Neural cell (in vitro differentiated cells): ENCODE measurements at regions not wholly inside any gene's neighbourhood (a gene's known extent, or its start where the extent isn't known, plus 50 kb on each side); places are given as distances from the start of the nearest gene placed in this dataset.

ENCODE experiments used
- EP300 ChIP-seq: fragments of 450-650 bp; conservative IDR thresholded peaks from 2 replicates; pipeline ENCODE4 v1.6.1; 2014; ENCODE audit warnings: antibody characterized with exemption, mild to moderate bottlenecking, moderate library complexity; ENCODE audit not compliant: poor library complexity, severe bottlenecking
- EZH2 ChIP-seq: fragments of 200-600, 300-800 bp; shearing (Covaris generic), sonication (generic); IDR thresholded peaks from 2 replicates; pipeline ENCODE4 v1.6.1; 2014; ENCODE audit warnings: antibody characterized with exemption, low read length, borderline replicate concordance, mild to moderate bottlenecking; ENCODE audit not compliant: insufficient read depth, poor library complexity, severe bottlenecking
- TF ChIP-seq, protein P1 (sequence below): fragments of 450-650 bp; IDR thresholded peaks from 2 replicates; pipeline ENCODE4 v1.5.1; 2014; ENCODE audit warnings: antibody characterized with exemption, mild to moderate bottlenecking, moderate library complexity; ENCODE audit not compliant: poor library complexity, severe bottlenecking

- TF ChIP-seq, protein P1, sequence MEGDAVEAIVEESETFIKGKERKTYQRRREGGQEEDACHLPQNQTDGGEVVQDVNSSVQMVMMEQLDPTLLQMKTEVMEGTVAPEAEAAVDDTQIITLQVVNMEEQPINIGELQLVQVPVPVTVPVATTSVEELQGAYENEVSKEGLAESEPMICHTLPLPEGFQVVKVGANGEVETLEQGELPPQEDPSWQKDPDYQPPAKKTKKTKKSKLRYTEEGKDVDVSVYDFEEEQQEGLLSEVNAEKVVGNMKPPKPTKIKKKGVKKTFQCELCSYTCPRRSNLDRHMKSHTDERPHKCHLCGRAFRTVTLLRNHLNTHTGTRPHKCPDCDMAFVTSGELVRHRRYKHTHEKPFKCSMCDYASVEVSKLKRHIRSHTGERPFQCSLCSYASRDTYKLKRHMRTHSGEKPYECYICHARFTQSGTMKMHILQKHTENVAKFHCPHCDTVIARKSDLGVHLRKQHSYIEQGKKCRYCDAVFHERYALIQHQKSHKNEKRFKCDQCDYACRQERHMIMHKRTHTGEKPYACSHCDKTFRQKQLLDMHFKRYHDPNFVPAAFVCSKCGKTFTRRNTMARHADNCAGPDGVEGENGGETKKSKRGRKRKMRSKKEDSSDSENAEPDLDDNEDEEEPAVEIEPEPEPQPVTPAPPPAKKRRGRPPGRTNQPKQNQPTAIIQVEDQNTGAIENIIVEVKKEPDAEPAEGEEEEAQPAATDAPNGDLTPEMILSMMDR: no peak
- TF ChIP-seq EP300 (no peak), EZH2 (no peak)
These were observed 581.5 kb downstream of the PLCL1 start for GRCh38 chr2:198385856-198386255.
